ENCODE measurements at regions not wholly inside any gene's neighbourhood (a gene's known extent, or its start where the extent isn't known, plus 50 kb on each side); places are given as distances from the start of the nearest gene placed in this dataset.
"Not testable (repeated sequence)": the region's sequence is repeated elsewhere in the genome, so short reads cannot be mapped to it uniquely, and the experiment has no call there.

DNA sequence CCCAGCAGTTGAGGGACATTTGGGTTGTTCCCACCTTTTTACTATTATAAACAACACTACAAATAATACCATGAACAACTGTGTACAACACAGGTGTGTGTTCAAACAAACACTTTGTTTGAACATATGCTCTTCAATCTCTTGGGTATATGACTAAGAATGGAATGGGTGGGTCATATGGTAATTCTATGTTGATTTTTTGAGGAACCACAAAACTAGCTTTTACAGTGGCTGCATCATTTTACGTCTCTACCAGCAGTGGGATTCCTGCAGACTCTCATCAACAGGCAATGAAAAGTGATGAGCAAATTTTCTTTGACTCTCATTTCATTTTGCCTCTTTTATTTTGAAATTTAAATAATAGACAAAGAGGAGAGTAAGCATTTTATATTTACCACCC, 116.9 kb upstream of the KLF14 start:
- DNase-seq: peak; percentile 50

DNA sequence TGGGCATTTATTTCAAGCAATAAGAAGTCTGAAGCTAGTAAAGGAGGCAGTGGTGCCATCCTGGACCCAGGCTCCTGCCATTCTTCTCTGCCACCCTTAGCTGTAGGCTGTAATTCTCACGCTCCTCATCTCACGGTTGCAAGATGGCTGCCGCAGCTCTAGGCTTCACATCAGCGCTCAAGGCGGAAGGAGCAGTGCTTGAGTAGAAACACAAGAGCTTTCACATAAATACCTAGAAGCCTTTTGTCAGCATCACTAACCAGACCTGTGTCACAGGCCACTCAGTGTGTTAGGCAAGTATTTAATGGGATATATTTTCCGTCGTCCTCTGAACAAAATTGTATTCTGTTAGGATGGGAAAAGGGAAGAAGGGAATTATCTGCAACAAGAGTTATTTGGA, 118.9 kb upstream of the KLF14 start:
- DNase-seq: no peak

DNA sequence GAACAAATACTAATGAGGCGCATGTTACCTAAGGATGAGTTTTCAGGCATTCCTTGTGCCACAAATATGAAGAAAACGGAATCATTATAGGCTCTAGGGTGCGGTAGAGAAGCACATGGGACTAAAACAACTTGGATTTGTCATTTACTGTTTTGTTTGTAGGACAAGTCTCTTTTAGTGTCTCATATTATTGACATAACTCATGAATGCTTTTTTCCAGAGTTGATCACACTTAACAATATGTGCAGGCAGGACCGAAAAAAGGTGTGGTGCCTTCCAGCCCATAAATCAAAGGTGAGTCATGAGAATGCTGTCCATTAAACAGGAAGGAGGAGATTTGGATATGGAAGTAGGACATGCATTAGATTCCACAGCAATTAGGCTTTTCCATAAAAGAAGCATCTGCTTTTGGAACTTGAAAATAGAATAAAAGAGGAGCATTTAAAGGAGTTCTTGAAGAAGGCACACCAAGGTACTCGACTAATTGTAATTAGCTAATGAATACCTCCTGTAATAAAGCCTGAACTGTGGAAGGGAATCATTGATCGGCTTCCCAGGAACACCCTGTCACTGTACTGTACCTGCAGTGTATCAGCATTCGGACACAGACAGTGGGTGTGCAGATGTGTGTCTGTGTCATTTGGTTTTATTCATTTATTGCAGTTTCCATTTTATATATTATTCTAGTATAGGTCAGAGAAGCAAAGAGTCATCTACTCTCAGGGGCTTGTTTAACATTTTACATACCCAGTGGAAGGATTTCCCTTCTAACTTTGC, 119.7 kb upstream of the KLF14 start:
- DNase-seq: peak; percentile 93

DNA sequence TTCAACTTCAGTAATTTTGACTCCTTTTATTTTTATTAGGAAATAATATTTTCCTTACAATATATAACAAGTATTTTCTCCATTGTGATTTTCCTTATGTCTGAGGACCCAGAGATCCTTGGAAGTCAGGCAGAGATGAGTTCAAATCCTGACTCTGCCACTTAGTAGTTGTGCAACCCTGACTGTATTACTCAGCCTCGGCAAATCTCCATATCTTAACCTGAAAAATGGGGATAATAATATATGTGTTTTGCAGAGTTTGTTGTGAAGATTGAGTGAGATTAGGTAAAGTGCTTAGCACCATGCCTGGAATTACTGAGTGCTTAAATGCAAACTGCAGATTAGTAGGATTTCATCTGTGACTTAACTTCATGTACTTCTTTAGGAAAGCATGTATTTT, 120.5 kb upstream of the KLF14 start:
- DNase-seq: no peak

DNA sequence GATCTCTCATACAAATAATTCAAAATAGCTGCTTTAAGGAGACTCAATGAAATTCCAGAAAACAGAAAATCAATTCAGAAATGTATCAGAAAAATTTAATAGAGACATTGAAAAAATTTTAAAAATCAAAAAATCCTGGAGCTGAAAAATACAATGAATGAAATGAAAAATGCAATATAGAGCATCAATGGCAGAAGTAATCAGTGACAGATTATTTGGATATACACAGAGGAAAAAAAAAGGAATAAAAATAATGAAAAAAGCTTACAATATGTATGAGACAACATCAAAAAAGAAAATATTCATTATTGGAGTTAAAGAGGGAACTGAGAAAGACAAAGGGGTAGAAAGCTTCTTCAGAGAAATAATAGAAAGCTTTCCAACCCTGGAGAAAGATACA, 122.9 kb upstream of the KLF14 start:
- no peak for DNase-seq

DNA sequence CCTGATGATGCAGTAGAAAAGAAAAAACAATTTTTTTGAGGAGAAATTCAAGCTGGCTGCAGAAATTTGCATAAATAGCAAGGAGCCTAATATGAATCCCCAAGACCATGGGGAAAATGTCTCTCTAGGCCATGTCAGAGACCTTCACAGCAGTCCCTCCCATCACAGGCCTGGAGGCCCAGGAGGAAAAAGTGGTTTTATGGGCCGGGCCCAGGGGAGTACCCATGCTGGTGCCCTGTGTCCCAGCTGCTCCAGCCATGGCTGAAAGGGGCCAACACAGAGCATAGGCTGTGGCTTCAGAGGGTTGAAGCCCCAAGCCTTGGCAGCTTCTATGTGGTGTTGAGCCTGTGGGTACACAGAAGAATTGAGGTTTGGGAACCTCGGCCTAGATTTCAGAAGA, 126.8 kb upstream of the KLF14 start:
- DNase-seq: not testable (repeated sequence)

DNA sequence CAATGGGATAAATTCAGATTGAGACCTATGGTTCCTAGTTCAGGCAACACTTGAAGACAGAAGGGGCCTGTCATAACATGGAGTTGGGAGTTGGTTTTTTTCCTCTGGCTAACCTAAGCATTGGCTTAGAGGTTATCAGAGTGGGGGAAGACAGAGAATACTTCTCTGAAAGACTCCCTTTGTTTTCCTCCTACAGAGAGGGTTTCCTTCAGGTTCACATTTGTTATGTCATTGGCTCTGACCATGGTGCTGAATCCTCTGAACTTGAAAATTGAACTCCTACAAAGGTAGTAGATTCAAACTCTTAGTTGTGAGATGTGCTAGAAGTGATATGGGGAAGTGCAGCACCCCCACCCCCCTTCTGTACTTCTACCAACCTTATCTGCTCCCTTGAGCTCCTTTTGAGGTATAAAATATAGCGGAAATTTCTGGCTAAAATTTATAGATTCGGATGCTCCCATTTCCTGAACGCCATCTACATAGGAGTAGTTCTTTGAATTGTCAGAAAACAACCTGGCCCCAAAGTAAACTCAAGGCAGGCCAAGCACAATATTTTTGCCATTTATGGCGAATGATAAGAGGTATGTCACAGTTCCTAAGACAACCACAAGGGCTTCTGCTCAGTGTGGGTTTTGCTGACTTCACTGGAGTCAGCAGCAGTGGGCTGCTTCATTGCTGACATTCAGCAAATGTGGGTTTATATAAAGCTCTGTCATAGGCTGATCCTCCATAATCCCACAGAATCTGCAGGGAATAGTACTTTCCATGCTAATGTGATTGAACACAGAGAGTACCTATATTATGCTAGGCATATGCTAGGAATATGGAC, 131.6 kb upstream of the KLF14 start:
- DNase-seq: peak; percentile 46

DNA sequence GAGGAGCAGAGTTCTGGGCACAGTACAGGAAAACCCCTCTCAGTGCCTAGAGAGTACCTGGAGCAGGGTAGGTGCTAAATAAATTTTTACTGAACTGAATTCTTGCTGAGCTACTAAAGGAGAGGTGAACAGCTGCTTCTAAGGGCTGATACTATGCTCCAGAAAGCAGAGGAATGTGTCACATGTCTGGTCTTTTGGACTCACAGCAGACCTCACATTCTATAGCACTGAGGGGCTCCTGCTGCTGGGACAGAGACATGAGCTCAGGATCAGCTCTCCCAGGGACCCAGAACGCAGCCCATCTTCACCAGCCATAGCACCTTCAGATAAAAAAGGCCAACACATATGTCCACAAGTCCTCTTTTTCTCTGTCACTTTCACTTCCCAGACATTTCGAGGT, 133.0 kb upstream of the KLF14 start:
- DNase-seq: no peak

DNA sequence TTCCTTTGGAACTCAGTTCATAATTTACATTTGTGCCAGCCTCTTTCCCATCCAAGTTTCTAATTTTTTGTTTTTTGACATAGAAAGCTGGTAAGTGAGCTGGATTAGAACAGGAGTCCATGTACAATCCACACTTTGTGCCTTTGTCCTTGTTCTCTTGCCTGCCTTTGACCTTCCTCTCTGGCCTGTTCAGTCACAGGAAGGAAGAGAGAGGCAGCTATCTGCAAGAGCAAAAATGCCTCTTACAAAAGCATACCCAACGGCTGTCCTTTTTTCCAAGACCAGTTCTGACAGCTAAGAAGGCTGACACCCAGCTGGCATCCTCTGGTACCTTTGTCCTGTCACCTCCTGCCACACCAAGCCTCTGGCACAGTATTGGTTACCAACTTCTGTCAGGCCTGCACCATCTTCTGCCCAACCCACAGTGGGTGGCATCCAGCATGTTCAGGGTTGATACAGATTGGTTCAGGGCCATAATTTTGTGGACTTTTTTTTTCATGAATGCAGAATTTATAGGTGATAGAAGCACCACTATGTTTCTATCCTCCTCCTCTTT, 133.7 kb upstream of the KLF14 start:
- no peak for DNase-seq

DNA sequence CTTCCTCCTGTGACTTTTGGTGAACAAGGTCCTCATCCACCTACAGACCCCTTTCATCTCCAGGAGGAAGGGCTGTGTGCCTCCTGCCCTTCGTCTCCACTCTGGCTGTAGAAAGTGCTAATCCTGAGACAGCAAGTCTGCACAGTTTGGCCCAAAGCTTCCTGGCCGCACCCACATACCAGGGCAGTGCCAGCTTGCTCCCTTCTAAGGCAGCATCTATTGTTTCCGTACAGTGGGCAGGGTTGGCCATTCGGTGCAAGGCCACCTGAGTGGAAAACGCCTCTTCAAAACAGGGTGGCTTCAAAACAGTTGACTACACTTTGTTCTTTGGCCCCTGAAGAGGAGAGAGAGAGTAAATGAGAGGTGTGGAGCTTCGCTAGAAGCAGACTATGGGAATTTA, 134.1 kb upstream of the KLF14 start:
- no peak for DNase-seq

DNA sequence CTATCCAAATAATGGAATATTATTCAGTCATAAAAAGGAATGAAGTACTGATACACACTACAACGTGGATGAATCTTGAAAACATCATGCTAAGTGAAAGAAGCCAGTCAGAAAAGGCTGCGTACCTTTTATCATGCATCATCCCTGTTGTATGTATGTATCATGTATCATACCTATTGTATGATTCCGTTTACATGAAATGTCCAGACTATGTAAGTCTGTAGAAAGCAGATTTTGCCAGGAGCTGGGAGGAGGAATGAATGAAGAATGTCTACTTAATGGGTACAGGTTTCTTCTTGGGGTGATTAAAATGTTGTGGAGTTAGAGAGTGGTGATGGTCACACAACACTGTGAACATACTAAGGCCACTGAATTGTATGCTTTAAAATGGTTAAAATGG, 135.9 kb upstream of the KLF14 start:
- no peak for DNase-seq

DNA sequence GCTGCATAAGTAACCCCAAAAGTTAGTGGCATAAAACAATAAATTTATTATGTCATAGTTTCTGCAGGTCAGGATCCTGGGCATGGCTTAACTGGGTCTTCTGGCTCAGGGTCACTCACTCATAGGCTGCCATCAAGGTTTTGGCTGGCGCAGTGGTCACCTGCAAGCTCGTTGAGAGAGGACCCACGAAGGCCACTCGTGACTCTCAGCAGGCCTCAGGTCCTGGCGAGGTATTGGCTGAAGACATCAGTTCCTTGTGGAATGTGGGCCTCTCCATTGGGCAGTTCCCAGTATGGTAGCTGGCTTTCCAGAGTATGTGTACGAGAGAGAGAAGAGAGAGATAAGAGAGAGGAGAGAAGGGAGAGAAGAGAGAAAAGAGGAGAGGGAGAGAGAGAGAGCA, 138.3 kb upstream of the KLF14 start:
- no peak for DNase-seq

DNA sequence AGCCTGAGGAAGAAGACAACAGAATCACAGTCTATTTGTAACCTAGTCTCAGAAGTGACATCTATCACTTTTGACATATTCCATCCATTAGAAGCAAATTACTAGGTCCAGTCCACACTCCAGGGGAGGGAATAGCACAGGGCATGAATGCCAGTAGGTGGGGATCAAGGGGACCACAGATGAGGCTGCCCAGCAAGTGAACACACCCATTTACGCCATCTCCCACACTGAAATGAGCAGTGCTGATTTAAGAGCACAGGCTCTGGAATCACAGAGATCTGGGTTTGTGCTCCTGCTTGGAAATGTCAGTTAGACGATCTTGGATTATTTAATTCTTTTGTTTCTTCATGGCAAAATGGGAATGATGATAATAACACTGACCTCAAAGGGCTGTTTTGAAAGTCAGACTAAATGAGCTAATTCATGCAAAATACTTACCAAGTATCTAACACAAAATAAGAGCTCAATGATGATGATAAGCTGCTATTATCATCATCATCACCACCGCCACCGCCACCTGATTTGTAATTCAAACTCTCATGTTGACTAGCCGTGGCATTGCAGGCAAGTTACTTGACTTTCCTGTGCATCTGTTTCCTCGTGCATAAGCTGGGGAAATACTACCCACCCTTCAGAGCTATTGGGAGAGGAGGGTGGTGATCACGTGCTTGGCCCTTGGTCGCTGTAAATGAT, 138.9 kb upstream of the KLF14 start:
- no peak for DNase-seq

DNA sequence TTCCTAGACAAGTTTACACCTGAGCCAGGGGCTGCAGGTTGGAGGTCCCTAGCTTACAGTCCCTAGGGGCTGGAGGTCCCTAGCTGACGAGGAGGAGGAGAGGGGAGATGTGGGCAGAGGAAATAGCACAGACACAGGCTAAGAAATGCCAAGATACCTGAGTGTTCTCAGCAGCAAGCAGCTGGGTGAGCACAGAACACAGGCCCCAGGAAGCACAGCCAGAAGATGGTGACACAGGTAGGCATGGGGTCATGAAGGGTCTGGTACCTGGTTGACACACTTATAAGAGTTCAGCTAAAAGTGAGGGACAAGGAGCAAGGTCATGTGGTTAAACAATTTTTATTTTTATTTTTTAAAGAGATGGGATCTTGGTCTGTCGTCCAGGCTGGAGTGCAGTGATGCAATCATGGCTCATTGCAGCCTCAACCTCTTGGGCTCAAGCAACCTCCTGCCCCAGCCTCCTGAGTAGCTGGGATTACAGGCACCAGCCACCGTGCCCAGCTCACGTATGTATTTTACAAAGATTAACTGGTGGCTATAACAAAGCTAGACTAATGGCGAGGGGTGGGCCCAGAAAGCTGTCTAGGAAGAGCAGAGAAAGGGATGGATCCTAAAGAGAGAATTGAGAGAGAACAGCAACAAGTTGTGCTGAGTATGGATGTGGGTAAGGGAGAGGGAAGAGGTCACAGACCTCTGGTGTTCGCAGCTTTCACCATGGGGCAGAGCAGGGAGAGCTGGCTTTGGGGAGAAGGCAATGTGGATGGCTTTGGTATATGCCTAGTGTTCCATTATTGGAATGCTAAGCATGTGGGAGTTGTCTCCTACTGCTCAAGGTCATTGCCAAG, 140.3 kb upstream of the KLF14 start:
- DNase-seq: no peak

DNA sequence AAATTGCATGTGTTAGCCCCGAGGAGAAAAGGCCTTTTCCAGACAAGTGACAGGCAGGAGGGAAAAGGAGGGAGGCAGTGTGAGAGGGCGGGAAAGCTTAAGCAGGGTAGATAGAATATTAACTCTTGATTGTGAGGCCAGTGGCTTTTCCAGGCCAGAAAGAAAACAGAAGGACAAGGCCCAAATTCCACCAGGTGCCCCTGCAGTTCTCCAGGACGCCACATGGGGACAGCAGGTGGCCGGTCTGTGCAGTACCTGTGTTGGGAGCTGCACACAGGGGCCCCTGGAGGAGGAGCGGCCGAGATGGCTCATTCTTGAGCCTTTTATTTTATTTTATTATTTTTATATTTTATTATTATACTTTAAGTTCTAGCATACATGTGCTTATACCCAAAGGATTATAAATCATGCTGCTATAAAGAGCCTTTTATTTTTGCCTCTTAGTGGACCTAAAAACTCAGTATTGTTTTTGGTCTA, 141.3 kb upstream of the KLF14 start:
- no peak for DNase-seq

DNA sequence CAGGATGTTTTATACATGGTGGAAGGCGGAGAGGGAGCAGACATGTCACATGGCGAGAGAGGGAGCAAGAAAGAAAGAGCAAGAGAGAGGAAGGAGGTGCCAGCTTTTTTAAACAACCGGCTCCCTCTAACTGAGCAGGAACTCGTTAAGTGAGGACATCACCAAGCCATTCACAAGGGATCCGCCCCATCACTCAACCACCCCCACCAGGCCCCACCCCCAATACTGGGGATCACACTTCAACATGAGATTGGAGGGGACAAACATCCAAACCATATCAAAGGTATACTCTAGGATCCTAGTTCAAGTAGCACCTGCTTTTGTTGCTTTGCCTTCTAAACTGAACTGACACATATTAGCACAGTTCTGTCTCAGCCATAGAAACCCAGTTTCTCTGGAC, 141.9 kb upstream of the KLF14 start:
- DNase-seq: no peak

DNA sequence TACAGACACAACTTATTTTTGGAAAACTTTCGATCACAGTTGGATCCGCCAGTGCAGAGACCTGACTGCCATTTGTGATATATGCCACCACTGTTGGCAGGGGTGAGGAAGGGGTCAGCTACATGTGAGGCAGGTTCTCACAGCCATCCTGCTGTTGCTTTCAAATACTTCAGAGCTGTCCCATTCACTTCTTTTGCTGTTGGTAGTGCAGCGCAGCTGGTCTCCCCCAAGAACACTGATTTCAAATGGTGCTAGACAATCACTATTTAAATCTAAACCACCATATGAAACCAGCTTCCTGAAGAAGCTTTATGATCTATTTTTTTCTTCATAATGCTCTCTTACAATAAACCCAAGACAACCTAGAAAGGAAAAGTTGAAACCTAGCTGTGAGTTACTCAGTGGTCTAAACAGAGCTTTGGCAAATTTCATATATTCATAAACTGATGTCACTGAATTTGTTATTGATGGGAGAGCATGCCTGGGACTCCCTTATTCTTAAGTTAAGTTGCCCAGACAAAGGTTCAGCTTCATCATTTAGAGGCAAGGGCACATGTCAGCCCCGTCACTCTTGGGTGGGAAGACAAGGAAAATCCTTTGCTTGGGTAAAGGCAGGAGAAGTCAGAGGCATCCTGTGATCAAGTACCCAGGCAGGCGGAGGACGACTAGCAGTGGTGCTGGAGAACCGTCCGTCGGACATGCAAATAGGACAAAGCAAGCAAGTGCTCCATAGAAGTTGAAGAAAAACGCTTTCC, 143.4 kb upstream of the KLF14 start:
- DNase-seq: no peak

DNA sequence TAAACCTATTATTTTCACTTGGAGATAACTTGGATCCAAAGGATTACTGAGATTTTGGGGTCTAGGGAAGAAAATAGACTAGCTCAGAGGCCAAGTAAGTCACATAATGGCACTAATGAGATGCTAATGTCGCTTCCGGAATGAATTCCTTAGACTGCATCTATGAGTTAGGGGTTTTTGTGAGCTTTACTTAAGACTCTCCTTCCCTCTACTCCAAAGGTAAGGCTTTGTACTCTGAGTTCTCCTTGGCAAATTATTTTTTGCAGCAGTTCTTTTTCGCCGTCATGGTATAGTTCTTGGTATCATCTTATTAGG, 143.9 kb upstream of the KLF14 start:
- no peak for DNase-seq

DNA sequence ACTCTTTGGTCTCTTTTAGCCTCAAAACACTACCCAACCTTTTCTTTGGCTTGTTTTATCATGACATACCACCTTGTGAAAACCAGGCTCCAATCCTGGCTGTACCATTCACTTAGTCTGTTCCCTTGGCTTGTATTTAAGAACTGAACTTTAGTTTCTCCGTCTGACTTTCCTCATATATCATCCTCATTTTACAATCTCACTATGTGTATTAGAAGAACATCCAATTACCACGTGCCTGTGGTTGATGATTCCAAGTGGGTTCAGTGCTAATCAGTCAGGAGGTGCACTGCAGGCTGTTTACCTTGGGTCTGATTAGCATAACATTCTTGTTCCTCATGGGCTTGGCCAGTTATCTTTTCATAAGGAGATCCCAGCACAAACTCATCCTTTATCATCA, 144.8 kb upstream of the KLF14 start:
- peak; percentile 56 for DNase-seq

DNA sequence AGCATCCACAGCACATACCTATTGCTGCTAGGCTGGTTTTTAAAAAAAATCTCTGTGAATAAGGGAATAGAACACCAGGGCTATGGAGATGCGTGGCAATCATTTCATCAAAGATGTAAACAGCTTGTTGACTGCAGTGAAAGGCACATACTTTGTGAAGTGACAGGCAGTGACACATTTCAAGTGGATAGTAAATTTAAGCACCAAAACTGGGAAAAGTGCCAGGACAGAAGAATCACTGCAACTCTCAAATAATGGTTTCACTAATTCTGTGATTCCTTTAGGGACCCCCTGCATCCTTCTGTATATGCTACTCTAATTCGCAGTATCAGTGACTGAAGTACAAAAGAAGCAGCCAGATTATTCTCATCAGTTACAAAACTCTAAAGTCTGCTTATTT, 145.2 kb upstream of the KLF14 start:
- DNase-seq: no peak

DNA sequence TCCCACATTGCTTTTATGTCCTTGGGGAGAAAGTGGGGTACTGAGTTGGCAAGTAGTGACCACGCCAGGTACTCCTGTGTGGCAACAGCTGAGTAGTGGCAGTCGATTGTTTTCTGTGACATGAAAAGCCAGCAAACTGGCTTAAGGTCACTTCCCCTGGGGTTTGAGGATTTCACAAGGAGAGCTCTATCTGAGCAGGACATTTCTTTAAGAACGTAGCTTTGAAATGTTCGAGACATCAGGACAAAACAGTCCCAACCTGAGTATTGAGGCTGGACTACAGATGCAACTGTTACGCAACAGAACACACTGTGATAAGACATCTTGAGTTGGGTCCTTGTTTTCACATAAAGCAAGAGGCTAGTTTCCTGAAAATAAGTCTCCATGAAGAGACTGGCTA, 146.7 kb upstream of the KLF14 start:
- no peak for DNase-seq

Data from fibroblast of skin of right biceps (primary cell).